OCI-LY1 (cell line): ENCODE measurements at regions not wholly inside any gene's neighbourhood (a gene's known extent, or its start where the extent isn't known, plus 50 kb on each side); places are given as distances from the start of the nearest gene placed in this dataset.

Experiments
- CTCF ChIP-seq: fragments of 200-600 bp; sonication (generic), shearing (Covaris generic); IDR thresholded peaks from 2 replicates; pipeline ENCODE4 v1.5.1; 2017; ENCODE audit warnings: mild to moderate bottlenecking, antibody characterized with exemption, low read length, moderate library complexity, mixed read lengths
- EZH2 ChIP-seq: fragments of 200-600 bp; sonication (generic), shearing (Covaris generic); IDR thresholded peaks from 2 replicates; pipeline ENCODE4 v1.8.0; 2017; ENCODE audit warnings: borderline replicate concordance, mixed run types, mild to moderate bottlenecking, antibody characterized with exemption, low read length, moderate library complexity, mixed read lengths

DNA sequence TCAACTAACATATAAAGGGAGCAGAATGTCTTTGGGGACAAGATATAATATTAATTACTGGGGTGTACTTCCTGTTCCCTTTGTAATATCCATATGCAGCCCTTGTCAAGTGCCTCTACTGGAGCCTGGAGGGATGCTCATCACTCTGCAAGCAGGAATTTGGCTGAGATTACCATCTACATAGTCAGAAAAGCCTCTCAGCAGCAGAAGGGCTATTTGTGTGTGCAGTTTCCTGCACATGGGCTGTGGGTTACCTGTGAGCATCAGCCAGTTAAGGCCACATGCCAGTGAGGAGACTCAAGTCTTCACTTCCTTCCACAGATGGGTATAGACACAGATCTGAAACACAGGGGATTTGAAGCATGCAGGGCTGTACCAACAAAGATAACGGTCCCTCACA lies 278.1 kb upstream of the PLSCR5 start:
- no peak for TF ChIP-seq CTCF
- no peak for TF ChIP-seq EZH2
